ENCODE measurements at regions not wholly inside any gene's neighbourhood (a gene's known extent, or its start where the extent isn't known, plus 50 kb on each side); places are given as distances from the start of the nearest gene placed in this dataset.
"Not testable (repeated sequence)": the region's sequence is repeated elsewhere in the genome, so short reads cannot be mapped to it uniquely, and the experiment has no call there.

- Histone ChIP-seq H3K4me2 (ENCODE audit: low read depth, low read length) (no peak overlapping the region), H2AFZ (ENCODE audit: low read length) (no peak overlapping the region), H3K9ac (ENCODE audit: low read length) (no peak overlapping the region), H3K4me3 (ENCODE audit: low read length) (no peak overlapping the region), H3K27me3 (replicated peaks; ENCODE audit: insufficient read depth, low read length) (no peaks in the 10 kb centered on the region), H3F3A (ENCODE audit: insufficient read depth, low read length) (no peaks in the 10 kb centered on the region), H3K27ac (ENCODE audit: low read length) (no peak overlapping the region), H3K36me3 (replicated peaks; ENCODE audit: insufficient read depth, low read length) (no peaks in the 10 kb centered on the region), H3K9me3 (replicated peaks; ENCODE audit: insufficient read depth, low read length) (no peaks in the 10 kb centered on the region), H3K79me2 (ENCODE audit: low read length) (no peaks in the 10 kb centered on the region), H3K9me2 (replicated peaks; ENCODE audit: insufficient read depth, low read length) (no peaks in the 10 kb centered on the region), H3K4me1 (ENCODE audit: low read length) (no peaks in the 10 kb centered on the region), H4K20me1 (ENCODE audit: insufficient read depth, low read length) (no peaks in the 10 kb centered on the region)
- DNase-seq, result no peak
- TF ChIP-seq EZH2phosphoT487 (IDR thresholded peaks at IDR 0.05; ENCODE audit: low read length) (no peak), CTCF (IDR thresholded peaks at IDR 0.05; ENCODE audit: low read length) (no peak), EZH2 (optimal IDR thresholded peaks at IDR 0.05; ENCODE audit: low read depth, low read length) (no peak)
These were observed 217.3 kb upstream of the CCDC196 start for GRCh38 chr14:66268802-66269334.

GRCh38 chr14:66272221-66272620 is 213.9 kb upstream of the CCDC196 start:
- Histone ChIP-seq H3K36me3 (replicated peaks; ENCODE audit: insufficient read depth, low read length) (no peaks in the 10 kb centered on the region), H3K27me3 (replicated peaks; ENCODE audit: insufficient read depth, low read length) (no peaks in the 10 kb centered on the region), H3K27ac (ENCODE audit: low read length) (no peak overlapping the region), H2AFZ (ENCODE audit: low read length) (no peak overlapping the region), H4K20me1 (ENCODE audit: insufficient read depth, low read length) (no peaks in the 10 kb centered on the region), H3K9ac (ENCODE audit: low read length) (no peak overlapping the region), H3K4me1 (ENCODE audit: low read length) (no peaks in the 10 kb centered on the region), H3K79me2 (ENCODE audit: low read length) (no peaks in the 10 kb centered on the region), H3K4me2 (ENCODE audit: low read depth, low read length) (no peak overlapping the region), H3F3A (ENCODE audit: insufficient read depth, low read length) (no peaks in the 10 kb centered on the region), H3K4me3 (ENCODE audit: low read length) (no peak overlapping the region), H3K9me2 (replicated peaks; ENCODE audit: insufficient read depth, low read length) (no peaks in the 10 kb centered on the region), H3K9me3 (replicated peaks; ENCODE audit: insufficient read depth, low read length) (no peaks in the 10 kb centered on the region)
- DNase-seq, result no peak
- no peak for TF ChIP-seq CTCF (IDR thresholded peaks at IDR 0.05; ENCODE audit: low read length)
- no peak for TF ChIP-seq EZH2phosphoT487 (IDR thresholded peaks at IDR 0.05; ENCODE audit: low read length)
- TF ChIP-seq EZH2 (optimal IDR thresholded peaks at IDR 0.05; ENCODE audit: low read depth, low read length), result no peak

GRCh38 chr14:66273261-66273832 is 212.8 kb upstream of the CCDC196 start:
- H3K79me2 ChIP-seq (ENCODE audit: low read length), result no peaks in the 10 kb centered on the region
- no peaks in the 10 kb centered on the region for H3K4me1 ChIP-seq (ENCODE audit: low read length)
- no peak overlapping the region for H2AFZ ChIP-seq (ENCODE audit: low read length)
- DNase-seq, result no peak
- no peaks in the 10 kb centered on the region for H3K9me2 ChIP-seq (replicated peaks; ENCODE audit: insufficient read depth, low read length)
- no peaks in the 10 kb centered on the region for H3F3A ChIP-seq (ENCODE audit: insufficient read depth, low read length)
- no peak overlapping the region for H3K27ac ChIP-seq (ENCODE audit: low read length)
- H3K9me3 ChIP-seq (replicated peaks; ENCODE audit: insufficient read depth, low read length), result no peaks in the 10 kb centered on the region
- no peak overlapping the region for H3K4me2 ChIP-seq (ENCODE audit: low read depth, low read length)
- no peak overlapping the region for H3K4me3 ChIP-seq (ENCODE audit: low read length)
- TF ChIP-seq EZH2phosphoT487 (IDR thresholded peaks at IDR 0.05; ENCODE audit: low read length) (no peak), CTCF (IDR thresholded peaks at IDR 0.05; ENCODE audit: low read length) (no peak), EZH2 (optimal IDR thresholded peaks at IDR 0.05; ENCODE audit: low read depth, low read length) (no peak)
- no peak overlapping the region for H3K9ac ChIP-seq (ENCODE audit: low read length)
- no peaks in the 10 kb centered on the region for H3K36me3 ChIP-seq (replicated peaks; ENCODE audit: insufficient read depth, low read length)
- H3K27me3 ChIP-seq (replicated peaks; ENCODE audit: insufficient read depth, low read length), result no peaks in the 10 kb centered on the region
- H4K20me1 ChIP-seq (ENCODE audit: insufficient read depth, low read length), result no peaks in the 10 kb centered on the region

- H4K20me1 ChIP-seq (ENCODE audit: insufficient read depth, low read length); H3K79me2 ChIP-seq (ENCODE audit: low read length); H3K27me3 ChIP-seq (replicated peaks; ENCODE audit: insufficient read depth, low read length); H3K4me1 ChIP-seq (ENCODE audit: low read length); H3F3A ChIP-seq (ENCODE audit: insufficient read depth, low read length); H2AFZ ChIP-seq (ENCODE audit: low read length); H3K36me3 ChIP-seq (replicated peaks; ENCODE audit: insufficient read depth, low read length); H3K4me3 ChIP-seq (ENCODE audit: low read length); H3K4me2 ChIP-seq (ENCODE audit: low read depth, low read length); H3K9me3 ChIP-seq (replicated peaks; ENCODE audit: insufficient read depth, low read length); DNase-seq; H3K27ac ChIP-seq (ENCODE audit: low read length); H3K9me2 ChIP-seq (replicated peaks; ENCODE audit: insufficient read depth, low read length); H3K9ac ChIP-seq (ENCODE audit: low read length): not testable (repeated sequence)
These were observed 207.8 kb upstream of the CCDC196 start for GRCh38 chr14:66278418-66278817.
